OCI-LY1 (cell line): ENCODE measurements at regions not wholly inside any gene's neighbourhood (a gene's known extent, or its start where the extent isn't known, plus 50 kb on each side); places are given as distances from the start of the nearest gene placed in this dataset.

ENCODE experiments used
- CTCF ChIP-seq: fragments of 200-600 bp; sonication (generic), shearing (Covaris generic); IDR thresholded peaks from 2 replicates; pipeline ENCODE4 v1.5.1; 2017; ENCODE audit warnings: mild to moderate bottlenecking, antibody characterized with exemption, low read length, moderate library complexity, mixed read lengths
- EZH2 ChIP-seq: fragments of 200-600 bp; sonication (generic), shearing (Covaris generic); IDR thresholded peaks from 2 replicates; pipeline ENCODE4 v1.8.0; 2017; ENCODE audit warnings: borderline replicate concordance, mixed run types, mild to moderate bottlenecking, antibody characterized with exemption, low read length, moderate library complexity, mixed read lengths

GRCh38 chr9:80556631-80557030 is 984.9 kb downstream of the TLE4 start:
- TF ChIP-seq CTCF = no peak
- TF ChIP-seq EZH2 = no peak
